CD14-positive monocyte (primary cell): ENCODE measurements at regions not wholly inside any gene's neighbourhood (a gene's known extent, or its start where the extent isn't known, plus 50 kb on each side); places are given as distances from the start of the nearest gene placed in this dataset.

Experiments used
- DNase-seq, 3 donors: peaks; one replicate each; pipeline ENCODE4 v3.0.0-alpha.2; 2011 to 2022
- H2AFZ ChIP-seq: 2 replicates; pipeline ENCODE4 v1.6.0; 2012; ENCODE audit warnings: mild to moderate bottlenecking, low read depth, low read length, inconsistent platforms; ENCODE audit not compliant: insufficient read depth, poor library complexity, severe bottlenecking
- H3K27ac ChIP-seq, 2 donors: 1 replicate in 1 of 2; 2 replicates in 1 of 2; pipeline ENCODE4 v1.5.1; 2012 to 2013; ENCODE audit warnings: low read length in 2 of 2, control low read depth in 1 of 2, inconsistent platforms in 1 of 2, low read depth in 1 of 2, mild to moderate bottlenecking in 1 of 2
- H3K27me3 ChIP-seq, 2 donors: one replicate each; pipeline versions ENCODE4 v1.6.0 to v1.6.1; 2011 to 2013; ENCODE audit warnings: low read length in 2 of 2; ENCODE audit not compliant: control insufficient read depth in 2 of 2, insufficient read depth in 2 of 2
- H3K36me3 ChIP-seq, 2 donors: replicated peaks in 1 of 2; 1 replicate in 1 of 2; 2 replicates in 1 of 2; pipeline versions ENCODE4 v1.5.1 to v1.6.1; 2012 to 2013; ENCODE audit warnings: low read length in 2 of 2, control low read depth in 1 of 2, inconsistent platforms in 1 of 2, mild to moderate bottlenecking in 1 of 2; ENCODE audit not compliant: insufficient read depth in 2 of 2, control insufficient read depth in 1 of 2
- H3K4me1 ChIP-seq, 2 donors: 1 replicate in 1 of 2; 2 replicates in 1 of 2; pipeline versions ENCODE4 v1.5.1 to v1.6.1; 2012 to 2013; ENCODE audit warnings: low read length in 2 of 2, control low read depth in 1 of 2, inconsistent platforms in 1 of 2, mild to moderate bottlenecking in 1 of 2, moderate library complexity in 1 of 2; ENCODE audit not compliant: insufficient read depth in 2 of 2, control insufficient read depth in 1 of 2
- H3K4me2 ChIP-seq: replicated peaks from 2 replicates; pipeline ENCODE3; 2012; ENCODE audit warnings: low read length, moderate library complexity, mild to moderate bottlenecking; ENCODE audit not compliant: poor library complexity, severe bottlenecking; ENCODE audit errors: extremely low read depth
- H3K4me3 ChIP-seq, 3 experiments: fragments of 200-600 bp in 1 of 3; sonication (generic) in 1 of 3; replicated peaks in 1 of 3; 1 replicate in 2 of 3; 2 replicates in 1 of 3; pipeline ENCODE4 v1.5.1; 2011 to 2013; ENCODE audit warnings: low read length in 3 of 3, mild to moderate bottlenecking in 3 of 3, control low read depth in 2 of 3, low read depth in 2 of 3, inconsistent platforms in 1 of 3, moderate library complexity in 1 of 3
- H3K79me2 ChIP-seq: 2 replicates; pipeline ENCODE4 v1.6.0; 2012; ENCODE audit warnings: mild to moderate bottlenecking, control low read depth, inconsistent platforms, low read length, moderate library complexity; ENCODE audit not compliant: insufficient read depth
- H3K9ac ChIP-seq: 2 replicates; pipeline ENCODE4 v1.6.0; 2017; ENCODE audit warnings: low read length, mild to moderate bottlenecking; ENCODE audit not compliant: insufficient read depth, poor library complexity, severe bottlenecking
- H3K9me3 ChIP-seq, 2 donors: replicated peaks in 1 of 2; 1 replicate in 1 of 2; 2 replicates in 1 of 2; pipeline versions ENCODE4 v1.5.1 to v1.6.1; 2012 to 2013; ENCODE audit warnings: low read length in 2 of 2, control low read depth in 1 of 2; ENCODE audit not compliant: control insufficient read depth in 1 of 2, insufficient read depth in 1 of 2
- H4K20me1 ChIP-seq: 2 replicates; pipeline ENCODE4 v1.6.0; 2012; ENCODE audit warnings: mild to moderate bottlenecking, low read length, control low read depth, moderate library complexity; ENCODE audit not compliant: insufficient read depth
- H3K27ac Mint-ChIP-seq, 7 donors: one replicate each; pipeline ENCODE4 v1.8.0; 2020; ENCODE audit warnings: mild to moderate bottlenecking in 7 of 7, mixed read lengths in 7 of 7, moderate library complexity in 6 of 7, inconsistent platforms in 2 of 7
- H3K27me3 Mint-ChIP-seq, 3 donors: one replicate each; pipeline ENCODE4 v1.8.0; 2021 to 2022; ENCODE audit warnings: low read depth in 3 of 3, mild to moderate bottlenecking in 3 of 3, mixed read lengths in 3 of 3, moderate library complexity in 3 of 3, inconsistent platforms in 1 of 3
- H3K36me3 Mint-ChIP-seq, 2 donors: one replicate each; pipeline ENCODE4 v1.8.0; 2020; ENCODE audit warnings: mixed read lengths in 2 of 2, inconsistent platforms in 1 of 2, mild to moderate bottlenecking in 1 of 2
- H3K4me1 Mint-ChIP-seq: one replicate; pipeline ENCODE4 v1.8.0; 2020; ENCODE audit warnings: mild to moderate bottlenecking, mixed read lengths
- H3K4me3 Mint-ChIP-seq, 2 donors: one replicate each; pipeline ENCODE4 v1.8.0; 2020; ENCODE audit warnings: mild to moderate bottlenecking in 2 of 2, mixed read lengths in 2 of 2, moderate library complexity in 1 of 2
- H3K9me3 Mint-ChIP-seq, 7 donors: one replicate each; pipeline ENCODE4 v1.8.0; 2020 to 2022; ENCODE audit warnings: mixed read lengths in 7 of 7, mild to moderate bottlenecking in 6 of 7, moderate library complexity in 6 of 7, inconsistent platforms in 2 of 7
- WGBS: methylation state at CpG from one replicate; pipeline ENCODE4 v1.1.5; 2013; ENCODE audit warnings: missing lambda C conversion rate; ENCODE audit not compliant: insufficient coverage; 5-methylcytosine and 5-hydroxymethylcytosine counted together
- intact Hi-C, 2 donors: fragments of 100-400 bp; cut with micrococcal nuclease; formaldehyde crosslinking; loops; one replicate each; pipeline versions ENCODE4 v1.15.0 to v1.15.1; 2023
- TF ChIP-seq, protein P1 (sequence below): fragments of 200-600 bp; IDR thresholded peaks from one replicate; pipeline ENCODE4 v1.8.0; 2022; ENCODE audit warnings: antibody characterized with exemption, mild to moderate bottlenecking

DNA sequence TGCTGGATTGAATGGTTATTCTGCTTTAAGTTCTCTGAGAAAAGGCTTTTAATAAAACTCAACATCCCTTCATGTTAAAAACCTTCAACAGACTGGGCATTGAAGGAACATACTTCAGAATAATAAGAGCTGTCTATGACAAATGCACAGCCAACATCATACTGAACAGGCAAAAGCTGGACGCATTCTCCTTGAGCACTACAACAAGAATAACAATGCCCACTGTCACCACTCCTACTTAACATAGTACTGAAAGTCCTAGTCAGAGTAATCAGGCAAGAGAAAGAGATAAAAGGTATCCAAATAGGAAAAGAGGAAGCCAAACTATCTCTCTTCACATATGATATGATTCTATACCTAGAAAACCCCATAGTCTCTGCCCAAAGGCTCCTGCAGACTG, 641.4 kb downstream of the IRS1 start:
- H3K9me3 ChIP-seq: no peaks in the 10 kb centered on the region
- no CpG with 5 or more reads among the region's 1 CpG for WGBS
- H3K79me2 ChIP-seq: no peaks in the 10 kb centered on the region
- intact Hi-C loops: no loop called here
- no peaks in the 10 kb centered on the region for H3K36me3 Mint-ChIP-seq
- no peak overlapping the region for H3K9ac ChIP-seq
- no peaks in the 10 kb centered on the region for H3K9me3 Mint-ChIP-seq
- no peak overlapping the region for H2AFZ ChIP-seq
- no peaks in the 10 kb centered on the region for H3K27me3 ChIP-seq
- TF ChIP-seq, protein P1, sequence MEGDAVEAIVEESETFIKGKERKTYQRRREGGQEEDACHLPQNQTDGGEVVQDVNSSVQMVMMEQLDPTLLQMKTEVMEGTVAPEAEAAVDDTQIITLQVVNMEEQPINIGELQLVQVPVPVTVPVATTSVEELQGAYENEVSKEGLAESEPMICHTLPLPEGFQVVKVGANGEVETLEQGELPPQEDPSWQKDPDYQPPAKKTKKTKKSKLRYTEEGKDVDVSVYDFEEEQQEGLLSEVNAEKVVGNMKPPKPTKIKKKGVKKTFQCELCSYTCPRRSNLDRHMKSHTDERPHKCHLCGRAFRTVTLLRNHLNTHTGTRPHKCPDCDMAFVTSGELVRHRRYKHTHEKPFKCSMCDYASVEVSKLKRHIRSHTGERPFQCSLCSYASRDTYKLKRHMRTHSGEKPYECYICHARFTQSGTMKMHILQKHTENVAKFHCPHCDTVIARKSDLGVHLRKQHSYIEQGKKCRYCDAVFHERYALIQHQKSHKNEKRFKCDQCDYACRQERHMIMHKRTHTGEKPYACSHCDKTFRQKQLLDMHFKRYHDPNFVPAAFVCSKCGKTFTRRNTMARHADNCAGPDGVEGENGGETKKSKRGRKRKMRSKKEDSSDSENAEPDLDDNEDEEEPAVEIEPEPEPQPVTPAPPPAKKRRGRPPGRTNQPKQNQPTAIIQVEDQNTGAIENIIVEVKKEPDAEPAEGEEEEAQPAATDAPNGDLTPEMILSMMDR: no peak
- no peak overlapping the region for H3K4me3 ChIP-seq
- H4K20me1 ChIP-seq: no peaks in the 10 kb centered on the region
- peaks cover 0 to 2% (median 2%) of the 10 kb centered on the region in 3 donors for H3K27me3 Mint-ChIP-seq
- DNase-seq: no peak
- H3K4me3 Mint-ChIP-seq: no peak overlapping the region
- H3K27ac ChIP-seq: no peak overlapping the region
- H3K4me1 Mint-ChIP-seq: peaks cover 4% of the 10 kb centered on the region
- H3K36me3 ChIP-seq: no peaks in the 10 kb centered on the region
- peaks cover 0 to 7% of the 10 kb centered on the region in 2 donors for H3K4me1 ChIP-seq
- H3K27ac Mint-ChIP-seq: no peak overlapping the region
- no peak overlapping the region for H3K4me2 ChIP-seq

- no peaks in the 10 kb centered on the region for H3K36me3 ChIP-seq
- no peaks in the 10 kb centered on the region for H3K9me3 ChIP-seq
- no peak overlapping the region for H3K27ac ChIP-seq
- Mint-ChIP-seq H3K36me3 (no peaks in the 10 kb centered on the region), H3K4me1 (peaks cover 10% of the 10 kb centered on the region), H3K4me3 (no peak overlapping the region), H3K27me3 (peaks cover 0 to 2% (median 2%) of the 10 kb centered on the region in 3 donors), H3K9me3 (peaks cover 0 to 2% (median 0%) of the 10 kb centered on the region in 7 donors), H3K27ac (peak overlapping the region in 1 of 7 donors; percentile 74)
- no peak overlapping the region for H3K4me2 ChIP-seq
- no peak overlapping the region for H2AFZ ChIP-seq
- no peaks in the 10 kb centered on the region for H4K20me1 ChIP-seq
- H3K79me2 ChIP-seq: no peaks in the 10 kb centered on the region
- H3K27me3 ChIP-seq: no peaks in the 10 kb centered on the region
- intact Hi-C loops: no loop called here
- H3K4me1 ChIP-seq: peaks cover 4 to 7% of the 10 kb centered on the region in 2 donors
- 86% methylated on average over 1 of the region's 5 CpGs for WGBS
- H3K9ac ChIP-seq: no peak overlapping the region
- H3K4me3 ChIP-seq: no peak overlapping the region
- TF ChIP-seq, protein P1: no peak
- no peak for DNase-seq
Observed at GRCh38 chr2:226155093-226155875, 644.3 kb downstream of the IRS1 start.
